Panc1 (cell line): ENCODE measurements at regions not wholly inside any gene's neighbourhood (a gene's known extent, or its start where the extent isn't known, plus 50 kb on each side); places are given as distances from the start of the nearest gene placed in this dataset.

ENCODE experiments used
- ATAC-seq: fragments of 200-7000 bp; cut with Tn5 transposase; 2 replicates; pipeline ENCODE4 v1.9.1; 2020; ENCODE audit warnings: mild to moderate bottlenecking, moderate library complexity
- BruUV-seq: library from RNA; stranded (reverse); fragments of 400-500 nt; replicated peaks from 2 replicates; lab custom pipeline; 2021; lab: Mats Ljungman, UMichigan
- CTCF ChIA-PET: fragments of 300-600 bp; sonication (Branson Sonifier 250); formaldehyde crosslinking; loops from one replicate; lab custom pipeline; 2022; ENCODE audit warnings: antibody characterized with exemption; lab: Charles Lee
- POLR2A ChIA-PET: fragments of 300-600 bp; sonication (Branson Sonifier 250); formaldehyde crosslinking; loops from one replicate; lab custom pipeline; 2022; ENCODE audit warnings: antibody characterized with exemption; lab: Charles Lee
- DNase-seq: peaks from one replicate; pipeline ENCODE4 v3.0.0-alpha.2; 2010; ENCODE audit warnings: low read depth, low spot score
- H3K27ac ChIP-seq: 2 replicates; pipeline ENCODE4 v1.5.1; 2011; ENCODE audit warnings: mild to moderate bottlenecking, low read length, inconsistent platforms
- H3K27me3 ChIP-seq: fragments of 200-500 bp; sonication (Bioruptor generic); 2 replicates; pipeline ENCODE4 v1.6.0; 2014; ENCODE audit warnings: low read length, inconsistent platforms; ENCODE audit not compliant: control insufficient read depth, insufficient read depth
- H3K36me3 ChIP-seq: fragments of 200-500 bp; sonication (Bioruptor generic); 2 replicates; pipeline ENCODE4 v1.5.1; 2014; ENCODE audit warnings: inconsistent platforms, mild to moderate bottlenecking, low read length, moderate library complexity; ENCODE audit not compliant: control insufficient read depth, insufficient read depth
- H3K4me1 ChIP-seq: 2 replicates; pipeline ENCODE4 v1.5.1; 2011; ENCODE audit warnings: inconsistent platforms, mild to moderate bottlenecking, low read length, moderate library complexity; ENCODE audit not compliant: control insufficient read depth, insufficient read depth
- H3K4me3 ChIP-seq, 2 experiments: 2 replicates each; pipeline ENCODE4 v1.5.1; 2011 to 2012; ENCODE audit warnings: low read depth in 2 of 2, low read length in 2 of 2, mild to moderate bottlenecking in 2 of 2, inconsistent platforms in 1 of 2, moderate library complexity in 1 of 2
- H3K9me3 ChIP-seq: fragments of 200-500 bp; sonication (Bioruptor generic); 2 replicates; pipeline ENCODE4 v1.5.1; 2014; ENCODE audit warnings: low read depth, mild to moderate bottlenecking, inconsistent platforms, low read length, moderate library complexity; ENCODE audit not compliant: control insufficient read depth, insufficient read depth
- CTCF ChIP-seq: fragments of 450-650 bp; IDR thresholded peaks from 2 replicates; pipeline ENCODE4 v1.5.1; 2017; ENCODE audit warnings: mild to moderate bottlenecking
- POLR2AphosphoS5 ChIP-seq: IDR thresholded peaks from 2 replicates; pipeline ENCODE4 v1.6.1; 2012; ENCODE audit warnings: mild to moderate bottlenecking, low read depth, low read length, moderate library complexity
- SIN3A ChIP-seq: IDR thresholded peaks from 2 replicates; pipeline ENCODE4 v1.6.1; 2012; ENCODE audit warnings: low read depth, mild to moderate bottlenecking, low read length, moderate library complexity, borderline replicate concordance; ENCODE audit not compliant: insufficient read depth
- TCF7L2 ChIP-seq: IDR thresholded peaks from 2 replicates; pipeline ENCODE4 v1.6.1; 2011; ENCODE audit warnings: mild to moderate bottlenecking, low read depth, low read length, inconsistent platforms
- in situ Hi-C: cut with HindIII; loops from 2 replicates; pipeline ENCODE4 v1.10.0; 2016; ENCODE audit warnings: low sequenced_read_pairs, low pct_unique_long_range_greater_than_20kb
- intact Hi-C: fragments of 100-400 bp; cut with micrococcal nuclease; formaldehyde crosslinking; loops from one replicate; pipeline ENCODE4 v1.10.0; 2022; ENCODE audit not compliant: unreplicated experiment
- TF ChIP-seq, protein P1 (sequence below), 2 experiments: IDR thresholded peaks; 2 replicates each; pipeline ENCODE4 v1.6.1; 2011 to 2012; ENCODE audit warnings: low read depth in 2 of 2, control low read depth in 1 of 2, low read length in 1 of 2, mild to moderate bottlenecking in 1 of 2, moderate library complexity in 1 of 2; ENCODE audit not compliant: insufficient read depth in 1 of 2

DNA sequence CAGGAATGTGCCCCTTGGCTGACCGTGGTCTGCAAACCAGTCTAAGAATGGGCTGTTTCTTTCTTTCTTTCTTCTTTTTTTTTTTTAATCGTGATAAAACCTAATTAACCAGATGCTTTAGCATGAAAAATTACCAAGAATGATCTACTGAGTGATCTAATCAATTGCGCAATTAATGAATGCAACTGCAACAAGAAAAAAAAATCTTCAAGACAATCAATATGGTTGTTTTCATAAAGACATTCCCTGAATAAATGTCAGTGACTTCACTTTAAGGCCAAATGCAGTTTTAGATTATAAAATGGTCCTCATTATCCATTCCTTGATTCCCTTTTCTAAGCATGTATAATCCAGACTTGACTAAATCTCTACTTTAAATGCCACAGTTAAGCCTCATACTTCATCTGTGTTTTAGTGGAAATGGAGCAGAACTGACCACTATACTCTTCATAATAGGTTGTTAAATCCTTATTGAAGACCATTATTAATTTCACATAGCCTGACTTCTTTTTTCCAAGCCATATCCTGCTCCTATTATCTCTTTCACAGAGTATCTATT lies 51.6 kb upstream of the SETD7 start:
- POLR2A ChIA-PET, result no interaction called here
- intact Hi-C loops, result no loop called here
- Histone ChIP-seq H3K27me3 (no peaks in the 10 kb centered on the region), H3K36me3 (no peaks in the 10 kb centered on the region), H3K4me3 (no peak overlapping the region), H3K4me1 (no peaks in the 10 kb centered on the region), H3K9me3 (no peaks in the 10 kb centered on the region), H3K27ac (no peak overlapping the region)
- ATAC-seq, result no peak
- no peak for DNase-seq
- TF ChIP-seq, protein P1, sequence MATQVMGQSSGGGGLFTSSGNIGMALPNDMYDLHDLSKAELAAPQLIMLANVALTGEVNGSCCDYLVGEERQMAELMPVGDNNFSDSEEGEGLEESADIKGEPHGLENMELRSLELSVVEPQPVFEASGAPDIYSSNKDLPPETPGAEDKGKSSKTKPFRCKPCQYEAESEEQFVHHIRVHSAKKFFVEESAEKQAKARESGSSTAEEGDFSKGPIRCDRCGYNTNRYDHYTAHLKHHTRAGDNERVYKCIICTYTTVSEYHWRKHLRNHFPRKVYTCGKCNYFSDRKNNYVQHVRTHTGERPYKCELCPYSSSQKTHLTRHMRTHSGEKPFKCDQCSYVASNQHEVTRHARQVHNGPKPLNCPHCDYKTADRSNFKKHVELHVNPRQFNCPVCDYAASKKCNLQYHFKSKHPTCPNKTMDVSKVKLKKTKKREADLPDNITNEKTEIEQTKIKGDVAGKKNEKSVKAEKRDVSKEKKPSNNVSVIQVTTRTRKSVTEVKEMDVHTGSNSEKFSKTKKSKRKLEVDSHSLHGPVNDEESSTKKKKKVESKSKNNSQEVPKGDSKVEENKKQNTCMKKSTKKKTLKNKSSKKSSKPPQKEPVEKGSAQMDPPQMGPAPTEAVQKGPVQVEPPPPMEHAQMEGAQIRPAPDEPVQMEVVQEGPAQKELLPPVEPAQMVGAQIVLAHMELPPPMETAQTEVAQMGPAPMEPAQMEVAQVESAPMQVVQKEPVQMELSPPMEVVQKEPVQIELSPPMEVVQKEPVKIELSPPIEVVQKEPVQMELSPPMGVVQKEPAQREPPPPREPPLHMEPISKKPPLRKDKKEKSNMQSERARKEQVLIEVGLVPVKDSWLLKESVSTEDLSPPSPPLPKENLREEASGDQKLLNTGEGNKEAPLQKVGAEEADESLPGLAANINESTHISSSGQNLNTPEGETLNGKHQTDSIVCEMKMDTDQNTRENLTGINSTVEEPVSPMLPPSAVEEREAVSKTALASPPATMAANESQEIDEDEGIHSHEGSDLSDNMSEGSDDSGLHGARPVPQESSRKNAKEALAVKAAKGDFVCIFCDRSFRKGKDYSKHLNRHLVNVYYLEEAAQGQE (IDR thresholded peaks at IDR 0.05; ENCODE audit: insufficient read depth in 1 of 2, low read depth in 2 of 2, low read length in 1 of 2), result no peak
- TF ChIP-seq SIN3A (no peak), TCF7L2 (no peak), CTCF (no peak), POLR2AphosphoS5 (no peak)
- in situ Hi-C loops, result no loop called here
- CTCF ChIA-PET, result interaction anchor here (0.6 kb wide), 1 partner anchor 360 kb away, joined by 8 read pairs; no protein-coding TSS in a partner anchor
- no TSS peak for BruUV-seq

DNA sequence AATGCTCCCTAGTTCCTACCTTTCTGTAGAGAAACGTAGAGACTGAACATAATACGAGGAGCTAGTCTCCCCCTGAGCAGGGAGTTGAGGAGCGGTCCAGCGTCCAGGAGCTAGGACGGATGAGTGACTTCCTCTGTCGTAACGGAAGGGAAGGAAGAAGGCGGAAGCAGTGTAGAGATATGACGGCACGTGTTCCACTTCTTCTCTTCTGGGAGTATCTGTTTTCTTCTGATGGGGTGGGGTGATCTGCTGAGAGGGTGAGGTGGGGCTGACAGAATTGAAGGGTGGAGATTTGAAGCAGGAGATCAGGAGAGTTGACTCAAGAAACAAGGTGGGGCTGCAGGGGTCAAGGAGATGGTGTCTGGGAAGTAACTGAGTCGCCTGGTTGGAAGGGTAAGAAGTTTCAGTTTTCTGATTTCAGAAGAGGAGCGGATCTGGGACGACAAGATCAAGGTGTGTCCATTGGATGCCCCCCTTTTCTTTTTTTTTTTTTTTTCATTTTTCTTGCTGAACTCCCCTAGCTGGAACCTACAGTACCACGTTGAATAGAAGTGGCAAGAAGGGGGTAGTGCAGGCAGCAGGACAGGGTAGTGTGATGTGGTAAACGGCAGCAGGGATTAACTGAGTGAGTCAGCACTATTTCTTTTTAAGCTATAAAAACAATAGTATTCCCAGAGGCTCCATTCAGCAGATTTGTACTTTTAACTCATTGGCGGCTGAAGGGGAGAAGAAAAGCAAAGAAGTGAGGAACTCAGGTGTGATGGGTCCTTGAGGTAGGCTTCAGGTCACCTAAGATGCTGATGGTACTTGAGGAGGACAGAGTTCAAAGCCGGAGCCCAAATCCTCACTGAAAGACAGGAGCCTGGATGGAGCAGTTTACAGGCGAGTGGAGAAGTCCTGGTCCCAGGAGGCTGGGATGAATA lies 50.8 kb upstream of the SETD7 start:
- Histone ChIP-seq H3K36me3 (no peaks in the 10 kb centered on the region), H3K4me3 (no peak overlapping the region), H3K9me3 (no peaks in the 10 kb centered on the region), H3K27me3 (no peaks in the 10 kb centered on the region), H3K4me1 (no peaks in the 10 kb centered on the region), H3K27ac (no peak overlapping the region)
- ATAC-seq, result no peak
- ChIA-PET POLR2A (no interaction called here), CTCF (interaction anchor here (0.6 to 0.7 kb wide), 2 partner anchors 138 to 359 kb away, joined by 3 to 8 read pairs; no protein-coding TSS in a partner anchor)
- intact Hi-C loops, result no loop called here
- no peak for DNase-seq
- in situ Hi-C loops, result no loop called here
- BruUV-seq, result no TSS peak
- no peak for TF ChIP-seq POLR2AphosphoS5
- no peak for TF ChIP-seq SIN3A
- no peak for TF ChIP-seq CTCF
- TF ChIP-seq TCF7L2, result no peak
- TF ChIP-seq, protein P1 (IDR thresholded peaks at IDR 0.05; ENCODE audit: insufficient read depth in 1 of 2, low read depth in 2 of 2, low read length in 1 of 2), result no peak
